ENCODE measurements at regions not wholly inside any gene's neighbourhood (a gene's known extent, or its start where the extent isn't known, plus 50 kb on each side); places are given as distances from the start of the nearest gene placed in this dataset.

DNA sequence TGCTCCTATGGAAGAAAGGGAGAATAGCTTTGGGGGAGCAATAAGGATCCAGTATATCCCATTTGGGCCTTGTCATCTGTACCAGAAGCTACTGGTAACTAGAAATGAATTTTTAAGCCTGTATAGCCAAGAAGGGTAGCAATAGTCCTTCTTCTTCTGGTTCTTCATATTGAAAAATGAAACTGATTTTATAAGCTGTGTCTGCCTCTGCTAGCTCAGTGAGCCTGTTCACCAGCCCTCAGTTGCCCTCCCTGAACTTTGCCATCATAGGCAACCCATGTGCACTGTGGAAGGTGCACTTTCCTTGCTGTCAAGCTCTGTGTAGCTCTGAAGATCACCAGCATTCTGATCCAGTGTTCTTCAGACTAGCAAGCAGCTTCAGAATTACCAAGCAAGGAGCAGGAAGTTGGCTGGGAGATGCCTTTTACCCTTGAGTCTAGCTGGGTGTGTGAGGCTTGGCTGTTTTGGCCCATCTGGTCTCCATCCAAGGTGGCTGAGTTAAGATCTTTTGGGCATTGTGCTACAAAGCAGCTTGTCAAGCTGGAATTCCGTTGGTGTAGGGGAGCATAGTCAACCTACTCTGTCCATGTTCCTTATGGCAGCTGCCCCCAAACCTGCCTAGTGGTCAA lies 55.8 kb upstream of the MGAT5 start:
- TF ChIP-seq, protein P1, sequence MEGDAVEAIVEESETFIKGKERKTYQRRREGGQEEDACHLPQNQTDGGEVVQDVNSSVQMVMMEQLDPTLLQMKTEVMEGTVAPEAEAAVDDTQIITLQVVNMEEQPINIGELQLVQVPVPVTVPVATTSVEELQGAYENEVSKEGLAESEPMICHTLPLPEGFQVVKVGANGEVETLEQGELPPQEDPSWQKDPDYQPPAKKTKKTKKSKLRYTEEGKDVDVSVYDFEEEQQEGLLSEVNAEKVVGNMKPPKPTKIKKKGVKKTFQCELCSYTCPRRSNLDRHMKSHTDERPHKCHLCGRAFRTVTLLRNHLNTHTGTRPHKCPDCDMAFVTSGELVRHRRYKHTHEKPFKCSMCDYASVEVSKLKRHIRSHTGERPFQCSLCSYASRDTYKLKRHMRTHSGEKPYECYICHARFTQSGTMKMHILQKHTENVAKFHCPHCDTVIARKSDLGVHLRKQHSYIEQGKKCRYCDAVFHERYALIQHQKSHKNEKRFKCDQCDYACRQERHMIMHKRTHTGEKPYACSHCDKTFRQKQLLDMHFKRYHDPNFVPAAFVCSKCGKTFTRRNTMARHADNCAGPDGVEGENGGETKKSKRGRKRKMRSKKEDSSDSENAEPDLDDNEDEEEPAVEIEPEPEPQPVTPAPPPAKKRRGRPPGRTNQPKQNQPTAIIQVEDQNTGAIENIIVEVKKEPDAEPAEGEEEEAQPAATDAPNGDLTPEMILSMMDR (IDR thresholded peaks at IDR 0.05; ENCODE audit: unreplicated experiment) = no peak
- H3K27me3 Mint-ChIP-seq (ENCODE audit: unreplicated experiment) = no peaks in the 10 kb centered on the region
- CTCF ChIA-PET = interaction anchor here (0.5 to 0.8 kb wide), 3 partner anchors 9 to 66 kb away, joined by 3 to 6 read pairs (median 4); no protein-coding TSS in a partner anchor
- DNase-seq = no peak
- no peak overlapping the region for H3K4me3 Mint-ChIP-seq (ENCODE audit: low read depth, unreplicated experiment)
- no TSS peak for BruUV-seq (replicated peaks)
- H3K36me3 Mint-ChIP-seq (ENCODE audit: insufficient read depth, unreplicated experiment) = no peaks in the 10 kb centered on the region
- H3K9me3 Mint-ChIP-seq (ENCODE audit: low read depth, unreplicated experiment) = no peaks in the 10 kb centered on the region
- peaks cover 40% of the 10 kb centered on the region for H3K4me1 Mint-ChIP-seq (ENCODE audit: low read depth, unreplicated experiment)
- H3K27ac Mint-ChIP-seq (ENCODE audit: unreplicated experiment) = no peak overlapping the region
- intact Hi-C loops (cut with micrococcal nuclease; ENCODE audit: unreplicated experiment) = no loop called here

DNA sequence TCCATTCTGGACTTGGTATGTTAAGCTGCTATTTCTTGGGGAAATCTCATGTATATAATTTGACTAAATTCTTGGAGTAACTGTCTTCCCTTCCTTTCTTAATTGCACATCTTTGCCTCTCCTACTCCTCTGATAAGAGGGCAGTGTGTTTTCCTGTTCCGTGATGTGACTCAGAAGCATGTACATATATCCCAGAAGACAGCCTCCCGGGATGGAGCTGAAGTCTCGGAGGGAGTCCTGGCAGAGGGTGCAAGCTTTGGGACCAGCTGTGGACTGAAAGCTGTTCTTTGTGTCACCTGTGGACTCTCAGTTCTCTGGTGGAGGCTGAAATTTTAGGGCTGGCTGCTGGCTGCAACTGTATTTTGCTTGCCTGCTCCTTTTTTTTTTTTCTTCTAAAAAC lies 54.7 kb upstream of the MGAT5 start:
- Mint-ChIP-seq H3K4me1 (ENCODE audit: low read depth, unreplicated experiment) (peaks cover 40% of the 10 kb centered on the region), H3K27ac (ENCODE audit: unreplicated experiment) (no peak overlapping the region), H3K27me3 (ENCODE audit: unreplicated experiment) (no peaks in the 10 kb centered on the region), H3K36me3 (ENCODE audit: insufficient read depth, unreplicated experiment) (no peaks in the 10 kb centered on the region), H3K9me3 (ENCODE audit: low read depth, unreplicated experiment) (no peaks in the 10 kb centered on the region), H3K4me3 (ENCODE audit: low read depth, unreplicated experiment) (no peak overlapping the region)
- DNase-seq = no peak
- BruUV-seq (replicated peaks) = no TSS peak
- CTCF ChIA-PET = no interaction called here
- TF ChIP-seq, protein P1 (IDR thresholded peaks at IDR 0.05; ENCODE audit: unreplicated experiment) = no peak
- intact Hi-C loops (cut with micrococcal nuclease; ENCODE audit: unreplicated experiment) = no loop called here

DNA sequence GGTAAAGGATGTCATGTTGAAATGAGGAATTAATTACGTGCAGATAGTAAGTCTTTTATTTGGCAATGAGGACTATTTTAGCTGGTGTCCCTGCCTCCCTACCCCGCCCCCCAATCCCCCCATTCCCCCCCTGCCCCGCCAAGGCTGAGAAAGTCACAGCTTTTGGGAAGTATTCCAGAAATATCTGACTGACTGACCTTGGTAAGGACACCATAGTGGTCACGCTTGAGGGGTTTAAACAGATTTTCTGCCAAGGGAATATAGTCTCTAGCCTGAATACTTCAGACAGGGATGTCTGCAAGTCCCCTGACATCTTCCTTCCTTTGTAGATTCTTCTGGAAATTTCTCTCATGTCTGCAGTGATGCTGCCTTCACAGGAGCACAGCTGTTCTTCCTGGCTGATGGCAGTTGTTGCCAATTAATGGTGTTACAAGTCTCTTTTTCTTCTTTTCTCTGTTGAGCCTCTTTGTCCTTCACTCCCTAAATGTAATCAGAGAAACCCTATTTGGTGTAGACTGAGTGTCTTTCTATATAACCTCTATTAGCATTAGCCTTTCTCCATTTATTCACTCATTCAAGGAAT lies 53.7 kb upstream of the MGAT5 start:
- no TSS peak for BruUV-seq (replicated peaks)
- no peak for DNase-seq
- Mint-ChIP-seq H3K9me3 (ENCODE audit: low read depth, unreplicated experiment) (no peaks in the 10 kb centered on the region), H3K27ac (ENCODE audit: unreplicated experiment) (no peak overlapping the region), H3K36me3 (ENCODE audit: insufficient read depth, unreplicated experiment) (no peaks in the 10 kb centered on the region), H3K4me3 (ENCODE audit: low read depth, unreplicated experiment) (no peak overlapping the region), H3K4me1 (ENCODE audit: low read depth, unreplicated experiment) (peaks cover 35% of the 10 kb centered on the region), H3K27me3 (ENCODE audit: unreplicated experiment) (no peaks in the 10 kb centered on the region)
- intact Hi-C loops (cut with micrococcal nuclease; ENCODE audit: unreplicated experiment) = no loop called here
- TF ChIP-seq, protein P1 (IDR thresholded peaks at IDR 0.05; ENCODE audit: unreplicated experiment) = no peak
- CTCF ChIA-PET = no interaction called here

DNA sequence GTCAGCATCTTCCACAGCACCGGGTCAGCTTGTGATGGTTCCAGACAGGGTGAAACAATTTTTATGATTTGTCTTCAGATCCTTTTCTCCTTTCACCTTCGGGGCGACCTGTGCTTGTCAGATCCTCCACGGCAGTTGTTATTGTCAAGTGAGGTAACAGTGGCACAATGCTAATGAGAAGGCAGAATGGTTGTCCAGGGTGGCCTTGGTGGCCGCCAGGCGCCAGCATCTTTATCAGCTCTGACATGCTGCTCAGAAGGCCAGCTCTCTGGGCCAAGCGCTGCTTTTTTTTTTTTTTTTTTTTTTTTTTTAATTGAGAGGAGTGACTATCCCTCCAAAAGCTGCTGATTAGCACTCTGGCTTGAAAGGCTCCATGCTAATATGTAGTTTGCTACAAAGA lies 52.3 kb upstream of the MGAT5 start:
- TF ChIP-seq, protein P1 (IDR thresholded peaks at IDR 0.05; ENCODE audit: unreplicated experiment) = no peak

More for the DNA sequence above, 52.3 kb upstream of the MGAT5 start:
- no peaks in the 10 kb centered on the region for H3K27me3 Mint-ChIP-seq (ENCODE audit: unreplicated experiment)
- DNase-seq = no peak
- H3K9me3 Mint-ChIP-seq (ENCODE audit: low read depth, unreplicated experiment) = no peaks in the 10 kb centered on the region
- H3K36me3 Mint-ChIP-seq (ENCODE audit: insufficient read depth, unreplicated experiment) = no peaks in the 10 kb centered on the region
- H3K4me1 Mint-ChIP-seq (ENCODE audit: low read depth, unreplicated experiment) = peaks cover 26% of the 10 kb centered on the region
- CTCF ChIA-PET = no interaction called here
- no TSS peak for BruUV-seq (replicated peaks)
- no peak overlapping the region for H3K4me3 Mint-ChIP-seq (ENCODE audit: low read depth, unreplicated experiment)
- H3K27ac Mint-ChIP-seq (ENCODE audit: unreplicated experiment) = no peak overlapping the region
- intact Hi-C loops (cut with micrococcal nuclease; ENCODE audit: unreplicated experiment) = no loop called here

Data from Calu3 (cell line).